Body of pancreas (tissue), 4 donors: ENCODE measurements at regions not wholly inside any gene's neighbourhood (a gene's known extent, or its start where the extent isn't known, plus 50 kb on each side); places are given as distances from the start of the nearest gene placed in this dataset.
"Not testable (repeated sequence)": the region's sequence is repeated elsewhere in the genome, so short reads cannot be mapped to it uniquely, and the experiment has no call there.

Experiments
- ATAC-seq: fragments of 150-250 bp; one replicate; pipeline ENCODE4 v1.9.1; 2016
- DNase-seq, 4 donors: peaks; one replicate each; pipeline ENCODE4 v3.0.0-alpha.2; 2019
- H3K27ac ChIP-seq, 4 donors: fragments of 200-600 bp; sonication (generic); 1 replicate in 3 of 4; 2 replicates in 1 of 4; pipeline versions ENCODE4 v1.5.1 to v1.6.1; 2016 to 2019; ENCODE audit warnings: mild to moderate bottlenecking in 1 of 4, mixed read lengths in 1 of 4, moderate library complexity in 1 of 4
- H3K27me3 ChIP-seq, 2 donors: fragments of 200-600 bp; sonication (generic); one replicate each; pipeline ENCODE4 v1.6.0; 2016; ENCODE audit warnings: mild to moderate bottlenecking in 1 of 2
- H3K36me3 ChIP-seq, 2 donors: fragments of 200-600 bp; sonication (generic); replicated peaks in 1 of 2; 2 replicates each; pipeline ENCODE4 v1.5.1; 2016; ENCODE audit warnings: low read depth in 2 of 2; ENCODE audit not compliant: insufficient read depth in 1 of 2
- H3K4me1 ChIP-seq: fragments of 200-600 bp; sonication (generic); one replicate; pipeline ENCODE4 v1.6.0; 2016
- H3K4me3 ChIP-seq, 2 donors: fragments of 200-600 bp; sonication (generic); 1 replicate in 1 of 2; 2 replicates in 1 of 2; pipeline ENCODE4 v1.5.1; 2016 to 2019
- H3K9me3 ChIP-seq, 3 donors: fragments of 200-600 bp; sonication (generic); 1 replicate in 2 of 3; 2 replicates in 1 of 3; pipeline ENCODE4 v1.5.1; 2016
- POLR2A ChIP-seq, 3 donors: fragments of 450-650 bp; IDR thresholded peaks; one replicate each; pipeline ENCODE4 v1.6.1; 2016; ENCODE audit warnings: antibody characterized with exemption in 3 of 3, mild to moderate bottlenecking in 2 of 3
- WGBS, 2 donors: methylation state at CpG; one replicate each; pipeline ENCODE4 v1.1.5; 2017; 5-methylcytosine and 5-hydroxymethylcytosine counted together
- intact Hi-C: fragments of 100-400 bp; cut with DNase I; formaldehyde crosslinking; loops from one replicate; pipeline ENCODE4 v1.15.1; 2023
- TF ChIP-seq, protein P1 (sequence below), 7 experiments: fragments of 450-650 bp in 4 of 7; fragments of 200-600 bp in 3 of 7; sonication (generic) in 3 of 7; IDR thresholded peaks; one replicate each; pipeline ENCODE4 v1.5.1; 2016 to 2019; ENCODE audit warnings: antibody characterized with exemption in 7 of 7

DNA sequence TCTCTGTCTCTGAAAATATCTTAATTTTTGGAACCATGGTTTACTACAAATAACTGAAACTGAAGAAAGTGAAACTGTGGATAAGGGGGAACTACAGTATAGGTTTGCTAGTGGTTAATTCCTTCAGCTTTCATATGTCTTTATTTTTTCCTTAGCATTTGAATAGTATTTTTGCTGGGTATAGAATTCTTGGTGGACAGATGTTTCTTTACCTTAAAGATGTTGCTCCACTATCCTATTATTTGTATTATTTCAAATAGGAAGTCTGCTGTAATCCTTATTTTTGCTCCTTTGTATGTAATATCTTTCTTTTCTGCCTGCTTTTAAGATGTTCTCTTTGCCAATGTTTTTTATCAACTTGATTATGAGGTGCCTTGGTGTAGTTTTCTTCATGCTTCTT, 152.9 kb upstream of the ISL1 start:
- DNase-seq (no peak), ATAC-seq (no peak)
- Histone ChIP-seq H3K4me3 (no peak overlapping the region), H3K27me3 (no peaks in the 10 kb centered on the region), H3K4me1 (peaks cover 7% of the 10 kb centered on the region), H3K36me3 (no peaks in the 10 kb centered on the region), H3K9me3 (peaks cover 0 to 3% (median 0%) of the 10 kb centered on the region in 3 donors), H3K27ac (no peak overlapping the region)
- TF ChIP-seq, protein P1, sequence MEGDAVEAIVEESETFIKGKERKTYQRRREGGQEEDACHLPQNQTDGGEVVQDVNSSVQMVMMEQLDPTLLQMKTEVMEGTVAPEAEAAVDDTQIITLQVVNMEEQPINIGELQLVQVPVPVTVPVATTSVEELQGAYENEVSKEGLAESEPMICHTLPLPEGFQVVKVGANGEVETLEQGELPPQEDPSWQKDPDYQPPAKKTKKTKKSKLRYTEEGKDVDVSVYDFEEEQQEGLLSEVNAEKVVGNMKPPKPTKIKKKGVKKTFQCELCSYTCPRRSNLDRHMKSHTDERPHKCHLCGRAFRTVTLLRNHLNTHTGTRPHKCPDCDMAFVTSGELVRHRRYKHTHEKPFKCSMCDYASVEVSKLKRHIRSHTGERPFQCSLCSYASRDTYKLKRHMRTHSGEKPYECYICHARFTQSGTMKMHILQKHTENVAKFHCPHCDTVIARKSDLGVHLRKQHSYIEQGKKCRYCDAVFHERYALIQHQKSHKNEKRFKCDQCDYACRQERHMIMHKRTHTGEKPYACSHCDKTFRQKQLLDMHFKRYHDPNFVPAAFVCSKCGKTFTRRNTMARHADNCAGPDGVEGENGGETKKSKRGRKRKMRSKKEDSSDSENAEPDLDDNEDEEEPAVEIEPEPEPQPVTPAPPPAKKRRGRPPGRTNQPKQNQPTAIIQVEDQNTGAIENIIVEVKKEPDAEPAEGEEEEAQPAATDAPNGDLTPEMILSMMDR (IDR thresholded peaks at IDR 0.05), result no peak
- no peak for TF ChIP-seq POLR2A (IDR thresholded peaks at IDR 0.05)
- intact Hi-C loops, result no loop called here

GRCh38 chr5:51242456-51242855, 140.8 kb upstream of the ISL1 start:
- Histone ChIP-seq H3K9me3 (no peaks in the 10 kb centered on the region), H3K27me3 (no peaks in the 10 kb centered on the region), H3K4me3 (no peak overlapping the region), H3K36me3 (no peaks in the 10 kb centered on the region), H3K27ac (no peak overlapping the region), H3K4me1 (no peaks in the 10 kb centered on the region)
- ATAC-seq (no peak), DNase-seq (no peak)
- intact Hi-C loops, result no loop called here
- 9 to 17% methylated on average over 1 of the region's 1 CpG for WGBS, 2 donors
- TF ChIP-seq, protein P1 (IDR thresholded peaks at IDR 0.05), result no peak
- TF ChIP-seq POLR2A (IDR thresholded peaks at IDR 0.05), result no peak

DNA sequence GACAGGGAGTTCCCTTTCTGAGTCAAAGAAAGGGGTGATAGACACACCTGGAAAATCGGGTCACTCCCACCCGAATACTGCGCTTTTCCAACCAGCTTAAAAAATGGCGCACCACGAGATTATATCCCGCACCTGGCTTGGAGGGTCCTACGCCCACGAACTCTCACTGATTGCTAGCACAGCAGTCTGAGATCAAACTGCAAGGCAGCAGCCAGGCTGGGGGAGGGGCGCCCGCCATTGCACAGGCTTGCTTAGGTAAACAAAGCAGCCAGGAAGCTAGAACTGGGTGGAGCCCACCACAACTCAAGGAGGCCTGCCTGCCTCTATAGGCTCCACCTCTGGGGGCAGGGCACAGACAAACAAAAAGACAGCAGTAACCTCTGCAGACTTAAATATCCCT, 132.3 kb upstream of the ISL1 start:
- ATAC-seq, H3K36me3 ChIP-seq, H3K9me3 ChIP-seq, H3K27ac ChIP-seq, H3K4me3 ChIP-seq, intact Hi-C loops, DNase-seq, H3K4me1 ChIP-seq, H3K27me3 ChIP-seq: not testable (repeated sequence)
- WGBS, 2 donors, result 72 to 81% methylated on average over 10 of the region's 10 CpGs

DNA sequence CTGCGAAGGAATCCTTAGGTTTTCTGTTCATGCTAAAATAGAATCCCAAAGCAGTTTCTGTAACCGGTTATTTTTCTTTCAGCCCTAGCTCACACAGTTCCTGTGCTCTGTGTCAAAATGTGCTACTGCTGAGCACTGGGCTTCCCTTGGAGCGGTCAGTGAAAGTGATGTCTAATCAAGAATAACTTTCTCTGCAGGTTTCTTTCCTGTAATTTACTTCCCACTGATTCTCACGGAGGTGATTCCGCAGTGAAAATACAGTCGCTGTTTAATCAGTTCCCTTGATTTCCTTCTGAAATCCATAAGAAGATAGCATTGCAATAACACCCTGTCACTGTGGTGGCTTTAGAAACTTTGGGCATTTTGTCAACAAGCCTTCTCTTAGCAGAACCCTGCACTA, 112.0 kb upstream of the ISL1 start:
- WGBS, 2 donors, result 54 to 61% methylated on average over 6 of the region's 6 CpGs
- H3K27ac ChIP-seq, result no peak overlapping the region
- DNase-seq (no peak), ATAC-seq (no peak)
- no peak overlapping the region for H3K4me3 ChIP-seq
- intact Hi-C loops, result no loop called here
- no peaks in the 10 kb centered on the region for H3K4me1 ChIP-seq
- H3K9me3 ChIP-seq, result no peaks in the 10 kb centered on the region
- no peaks in the 10 kb centered on the region for H3K27me3 ChIP-seq
- H3K36me3 ChIP-seq, result no peaks in the 10 kb centered on the region
- no peak for TF ChIP-seq POLR2A (IDR thresholded peaks at IDR 0.05)

DNA sequence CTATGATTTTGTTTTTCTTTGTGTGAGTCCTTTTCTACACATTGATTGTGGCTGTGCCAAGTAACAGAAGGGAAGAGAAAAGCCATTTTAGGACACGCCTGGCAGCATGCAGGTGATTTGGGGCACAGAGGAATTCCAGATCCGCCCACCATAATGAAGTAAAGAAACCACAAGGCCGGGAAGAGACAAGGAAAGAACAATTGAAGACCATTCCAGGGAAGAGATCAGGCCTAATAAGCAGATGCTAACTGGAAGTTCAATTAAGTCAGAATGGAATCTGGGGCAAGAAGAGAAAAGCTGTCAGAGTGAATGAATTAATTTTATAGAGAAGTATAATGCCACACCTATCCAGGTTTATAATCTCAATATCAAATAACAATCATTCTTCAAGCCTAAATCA, 110.2 kb upstream of the ISL1 start:
- intact Hi-C loops, result no loop called here
- no peaks in the 10 kb centered on the region for H3K4me1 ChIP-seq
- WGBS, 2 donors, result 35 to 42% methylated on average over 3 of the region's 3 CpGs

GRCh38 chr5:51273871-51274270, 109.4 kb upstream of the ISL1 start:
- H3K36me3 ChIP-seq, result no peaks in the 10 kb centered on the region
- DNase-seq, result no peak
- H3K27me3 ChIP-seq, result no peaks in the 10 kb centered on the region
- TF ChIP-seq POLR2A (IDR thresholded peaks at IDR 0.05), result no peak
- TF ChIP-seq, protein P1 (IDR thresholded peaks at IDR 0.05), result no peak
- no peaks in the 10 kb centered on the region for H3K9me3 ChIP-seq
- 52 to 57% methylated on average over 1 of the region's 1 CpG for WGBS, 2 donors
- no peak overlapping the region for H3K4me3 ChIP-seq
- no peak for ATAC-seq
- no peak overlapping the region for H3K27ac ChIP-seq
- intact Hi-C loops, result no loop called here
- no peaks in the 10 kb centered on the region for H3K4me1 ChIP-seq

More for the DNA sequence above, 110.2 kb upstream of the ISL1 start:
- Histone ChIP-seq H3K27me3 (no peaks in the 10 kb centered on the region), H3K4me3 (no peak overlapping the region), H3K36me3 (no peaks in the 10 kb centered on the region), H3K9me3 (no peaks in the 10 kb centered on the region), H3K27ac (no peak overlapping the region)
- no peak for TF ChIP-seq POLR2A (IDR thresholded peaks at IDR 0.05)
- TF ChIP-seq, protein P1 (IDR thresholded peaks at IDR 0.05), result no peak
- DNase-seq (no peak), ATAC-seq (no peak)
